ENCODE measurements at regions not wholly inside any gene's neighbourhood (a gene's known extent, or its start where the extent isn't known, plus 50 kb on each side); places are given as distances from the start of the nearest gene placed in this dataset.
"Not testable (repeated sequence)": the region's sequence is repeated elsewhere in the genome, so short reads cannot be mapped to it uniquely, and the experiment has no call there.

GRCh38 chr5:106401561-106401960 lies 1269.2 kb downstream of the EFNA5 start:
- Histone ChIP-seq H3K27me3 (ENCODE audit: control insufficient read depth, insufficient read depth, low read length) (no peaks in the 10 kb centered on the region), H3K9me3 (ENCODE audit: control insufficient read depth, insufficient read depth, low read depth, low read length) (no peaks in the 10 kb centered on the region), H3K27ac (ENCODE audit: low read depth, low read length) (no peak overlapping the region), H3K4me1 (ENCODE audit: control insufficient read depth, insufficient read depth, low read length) (no peaks in the 10 kb centered on the region), H3K9ac (ENCODE audit: low read length) (no peak overlapping the region), H3K36me3 (ENCODE audit: control insufficient read depth, insufficient read depth, low read length) (no peaks in the 10 kb centered on the region), H3K4me3 (ENCODE audit: low read depth, low read length) (no peak overlapping the region)

GRCh38 chr5:106399391-106399790 lies 1271.3 kb downstream of the EFNA5 start:
- Histone ChIP-seq H3K4me3 (ENCODE audit: low read depth, low read length) (no peak overlapping the region), H3K9me3 (ENCODE audit: control insufficient read depth, insufficient read depth, low read depth, low read length) (no peaks in the 10 kb centered on the region), H3K4me1 (ENCODE audit: control insufficient read depth, insufficient read depth, low read length) (no peaks in the 10 kb centered on the region), H3K27me3 (ENCODE audit: control insufficient read depth, insufficient read depth, low read length) (no peaks in the 10 kb centered on the region), H3K27ac (ENCODE audit: low read depth, low read length) (no peak overlapping the region), H3K9ac (ENCODE audit: low read length) (no peak overlapping the region), H3K36me3 (ENCODE audit: control insufficient read depth, insufficient read depth, low read length) (no peaks in the 10 kb centered on the region)

GRCh38 chr5:106397700-106398099 lies 1273.0 kb downstream of the EFNA5 start:
- no peaks in the 10 kb centered on the region for H3K4me1 ChIP-seq (ENCODE audit: control insufficient read depth, insufficient read depth, low read length)
- no peaks in the 10 kb centered on the region for H3K9me3 ChIP-seq (ENCODE audit: control insufficient read depth, insufficient read depth, low read depth, low read length)
- no peaks in the 10 kb centered on the region for H3K36me3 ChIP-seq (ENCODE audit: control insufficient read depth, insufficient read depth, low read length)
- H3K4me3 ChIP-seq (ENCODE audit: low read depth, low read length): no peak overlapping the region
- no peaks in the 10 kb centered on the region for H3K27me3 ChIP-seq (ENCODE audit: control insufficient read depth, insufficient read depth, low read length)
- H3K27ac ChIP-seq (ENCODE audit: low read depth, low read length): no peak overlapping the region
- no peak overlapping the region for H3K9ac ChIP-seq (ENCODE audit: low read length)

GRCh38 chr5:106393276-106393675 lies 1277.5 kb downstream of the EFNA5 start:
- H3K4me1 ChIP-seq (ENCODE audit: control insufficient read depth, insufficient read depth, low read length): no peaks in the 10 kb centered on the region
- no peak overlapping the region for H3K27ac ChIP-seq (ENCODE audit: low read depth, low read length)
- H3K4me3 ChIP-seq (ENCODE audit: low read depth, low read length): no peak overlapping the region
- H3K9ac ChIP-seq (ENCODE audit: low read length): no peak overlapping the region
- no peaks in the 10 kb centered on the region for H3K9me3 ChIP-seq (ENCODE audit: control insufficient read depth, insufficient read depth, low read depth, low read length)
- no peaks in the 10 kb centered on the region for H3K27me3 ChIP-seq (ENCODE audit: control insufficient read depth, insufficient read depth, low read length)
- no peaks in the 10 kb centered on the region for H3K36me3 ChIP-seq (ENCODE audit: control insufficient read depth, insufficient read depth, low read length)

- Histone ChIP-seq H3K9me3 (ENCODE audit: control insufficient read depth, insufficient read depth, low read depth, low read length) (no peaks in the 10 kb centered on the region), H3K4me1 (ENCODE audit: control insufficient read depth, insufficient read depth, low read length) (no peaks in the 10 kb centered on the region), H3K4me3 (ENCODE audit: low read depth, low read length) (no peak overlapping the region), H3K9ac (ENCODE audit: low read length) (no peak overlapping the region), H3K36me3 (ENCODE audit: control insufficient read depth, insufficient read depth, low read length) (no peaks in the 10 kb centered on the region), H3K27me3 (ENCODE audit: control insufficient read depth, insufficient read depth, low read length) (no peaks in the 10 kb centered on the region), H3K27ac (ENCODE audit: low read depth, low read length) (no peak overlapping the region)
Observed at GRCh38 chr5:106392766-106393165, 1278.0 kb downstream of the EFNA5 start.

GRCh38 chr5:106387767-106388166 lies 1283.0 kb downstream of the EFNA5 start:
- H3K27ac ChIP-seq (ENCODE audit: low read depth, low read length); H3K36me3 ChIP-seq (ENCODE audit: control insufficient read depth, insufficient read depth, low read length); H3K9ac ChIP-seq (ENCODE audit: low read length); H3K4me3 ChIP-seq (ENCODE audit: low read depth, low read length); H3K9me3 ChIP-seq (ENCODE audit: control insufficient read depth, insufficient read depth, low read depth, low read length); H3K27me3 ChIP-seq (ENCODE audit: control insufficient read depth, insufficient read depth, low read length); H3K4me1 ChIP-seq (ENCODE audit: control insufficient read depth, insufficient read depth, low read length): not testable (repeated sequence)

GRCh38 chr5:106386287-106386686 lies 1284.5 kb downstream of the EFNA5 start:
- Histone ChIP-seq H3K9ac (ENCODE audit: low read length) (no peak overlapping the region), H3K9me3 (ENCODE audit: control insufficient read depth, insufficient read depth, low read depth, low read length) (no peaks in the 10 kb centered on the region), H3K4me3 (ENCODE audit: low read depth, low read length) (no peak overlapping the region), H3K36me3 (ENCODE audit: control insufficient read depth, insufficient read depth, low read length) (no peaks in the 10 kb centered on the region), H3K4me1 (ENCODE audit: control insufficient read depth, insufficient read depth, low read length) (no peaks in the 10 kb centered on the region; the same call in 1 of the 2 replicates), H3K27ac (ENCODE audit: low read depth, low read length) (no peak overlapping the region), H3K27me3 (ENCODE audit: control insufficient read depth, insufficient read depth, low read length) (no peaks in the 10 kb centered on the region)

- Histone ChIP-seq H3K27ac (ENCODE audit: low read depth, low read length) (no peak overlapping the region), H3K9ac (ENCODE audit: low read length) (no peak overlapping the region), H3K27me3 (ENCODE audit: control insufficient read depth, insufficient read depth, low read length) (no peaks in the 10 kb centered on the region), H3K9me3 (ENCODE audit: control insufficient read depth, insufficient read depth, low read depth, low read length) (no peaks in the 10 kb centered on the region), H3K36me3 (ENCODE audit: control insufficient read depth, insufficient read depth, low read length) (no peaks in the 10 kb centered on the region), H3K4me3 (ENCODE audit: low read depth, low read length) (no peak overlapping the region), H3K4me1 (ENCODE audit: control insufficient read depth, insufficient read depth, low read length) (no peaks in the 10 kb centered on the region; the same call in 1 of the 2 replicates)
Observed at GRCh38 chr5:106380736-106381135, 1290.0 kb downstream of the EFNA5 start.

- no peak overlapping the region for H3K4me3 ChIP-seq (ENCODE audit: low read depth, low read length)
- no peak overlapping the region for H3K27ac ChIP-seq (ENCODE audit: low read depth, low read length)
- no peaks in the 10 kb centered on the region for H3K27me3 ChIP-seq (ENCODE audit: control insufficient read depth, insufficient read depth, low read length)
- no peaks in the 10 kb centered on the region; the same call in 1 of the 2 replicates for H3K4me1 ChIP-seq (ENCODE audit: control insufficient read depth, insufficient read depth, low read length)
- no peaks in the 10 kb centered on the region for H3K36me3 ChIP-seq (ENCODE audit: control insufficient read depth, insufficient read depth, low read length)
- no peak overlapping the region for H3K9ac ChIP-seq (ENCODE audit: low read length)
- no peaks in the 10 kb centered on the region for H3K9me3 ChIP-seq (ENCODE audit: control insufficient read depth, insufficient read depth, low read depth, low read length)
Observed at GRCh38 chr5:106376522-106376921, 1294.2 kb downstream of the EFNA5 start.

- H3K9ac ChIP-seq (ENCODE audit: low read length): no peak overlapping the region
- H3K36me3 ChIP-seq (ENCODE audit: control insufficient read depth, insufficient read depth, low read length): no peaks in the 10 kb centered on the region
- no peaks in the 10 kb centered on the region; the same call in 1 of the 2 replicates for H3K9me3 ChIP-seq (ENCODE audit: control insufficient read depth, insufficient read depth, low read depth, low read length)
- no peak overlapping the region for H3K27ac ChIP-seq (ENCODE audit: low read depth, low read length)
- no peaks in the 10 kb centered on the region for H3K27me3 ChIP-seq (ENCODE audit: control insufficient read depth, insufficient read depth, low read length)
- H3K4me3 ChIP-seq (ENCODE audit: low read depth, low read length): no peak overlapping the region
- no peaks in the 10 kb centered on the region for H3K4me1 ChIP-seq (ENCODE audit: control insufficient read depth, insufficient read depth, low read length)
Observed at GRCh38 chr5:106374956-106375355, 1295.8 kb downstream of the EFNA5 start.

GRCh38 chr5:106368021-106368420 lies 1302.7 kb downstream of the EFNA5 start:
- no peak overlapping the region for H3K27ac ChIP-seq (ENCODE audit: low read depth, low read length)
- no peaks in the 10 kb centered on the region for H3K27me3 ChIP-seq (ENCODE audit: control insufficient read depth, insufficient read depth, low read length)
- H3K4me3 ChIP-seq (ENCODE audit: low read depth, low read length): no peak overlapping the region
- H3K9me3 ChIP-seq (ENCODE audit: control insufficient read depth, insufficient read depth, low read depth, low read length): no peaks in the 10 kb centered on the region; the same call in 1 of the 2 replicates
- no peaks in the 10 kb centered on the region for H3K4me1 ChIP-seq (ENCODE audit: control insufficient read depth, insufficient read depth, low read length)
- no peak overlapping the region for H3K9ac ChIP-seq (ENCODE audit: low read length)
- H3K36me3 ChIP-seq (ENCODE audit: control insufficient read depth, insufficient read depth, low read length): no peaks in the 10 kb centered on the region

GRCh38 chr5:106367281-106367680 lies 1303.5 kb downstream of the EFNA5 start:
- no peaks in the 10 kb centered on the region for H3K4me1 ChIP-seq (ENCODE audit: control insufficient read depth, insufficient read depth, low read length)
- no peak overlapping the region for H3K4me3 ChIP-seq (ENCODE audit: low read depth, low read length)
- H3K9me3 ChIP-seq (ENCODE audit: control insufficient read depth, insufficient read depth, low read depth, low read length): no peaks in the 10 kb centered on the region; the same call in 1 of the 2 replicates
- H3K27ac ChIP-seq (ENCODE audit: low read depth, low read length): no peak overlapping the region
- no peaks in the 10 kb centered on the region for H3K36me3 ChIP-seq (ENCODE audit: control insufficient read depth, insufficient read depth, low read length)
- no peak overlapping the region for H3K9ac ChIP-seq (ENCODE audit: low read length)
- H3K27me3 ChIP-seq (ENCODE audit: control insufficient read depth, insufficient read depth, low read length): no peaks in the 10 kb centered on the region

Measured in HUES6 (cell line).